ENCODE measurements at regions not wholly inside any gene's neighbourhood (a gene's known extent, or its start where the extent isn't known, plus 50 kb on each side); places are given as distances from the start of the nearest gene placed in this dataset.

- no peak for DNase-seq (ENCODE audit: low spot score)
These were observed 68.1 kb upstream of the BCOR start for GRCh38 chrX:40165861-40166260.

DNA sequence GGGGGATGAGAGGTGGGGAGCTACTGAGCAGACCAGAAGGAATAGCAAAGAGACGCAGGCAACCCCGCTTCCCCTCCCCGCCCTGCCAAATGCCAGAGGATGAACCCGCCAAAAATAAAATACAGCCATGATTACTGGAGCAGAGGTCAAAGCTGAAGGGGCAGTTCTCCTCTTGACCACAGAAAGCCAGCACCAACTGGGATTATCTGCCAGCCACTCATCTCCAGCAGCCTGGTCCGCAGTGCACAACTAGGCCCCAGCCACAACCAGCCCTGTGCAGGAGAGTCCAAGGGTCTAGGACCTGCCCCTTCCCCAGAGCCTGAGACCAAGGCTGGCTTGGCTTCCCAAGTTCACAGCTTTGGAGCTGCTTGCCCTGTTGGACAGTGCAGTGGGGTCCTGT lies 67.4 kb upstream of the BCOR start:
- no peak for DNase-seq (ENCODE audit: low spot score)

GRCh38 chrX:40164751-40165150 lies 67.0 kb upstream of the BCOR start:
- DNase-seq (ENCODE audit: low spot score), result no peak

DNA sequence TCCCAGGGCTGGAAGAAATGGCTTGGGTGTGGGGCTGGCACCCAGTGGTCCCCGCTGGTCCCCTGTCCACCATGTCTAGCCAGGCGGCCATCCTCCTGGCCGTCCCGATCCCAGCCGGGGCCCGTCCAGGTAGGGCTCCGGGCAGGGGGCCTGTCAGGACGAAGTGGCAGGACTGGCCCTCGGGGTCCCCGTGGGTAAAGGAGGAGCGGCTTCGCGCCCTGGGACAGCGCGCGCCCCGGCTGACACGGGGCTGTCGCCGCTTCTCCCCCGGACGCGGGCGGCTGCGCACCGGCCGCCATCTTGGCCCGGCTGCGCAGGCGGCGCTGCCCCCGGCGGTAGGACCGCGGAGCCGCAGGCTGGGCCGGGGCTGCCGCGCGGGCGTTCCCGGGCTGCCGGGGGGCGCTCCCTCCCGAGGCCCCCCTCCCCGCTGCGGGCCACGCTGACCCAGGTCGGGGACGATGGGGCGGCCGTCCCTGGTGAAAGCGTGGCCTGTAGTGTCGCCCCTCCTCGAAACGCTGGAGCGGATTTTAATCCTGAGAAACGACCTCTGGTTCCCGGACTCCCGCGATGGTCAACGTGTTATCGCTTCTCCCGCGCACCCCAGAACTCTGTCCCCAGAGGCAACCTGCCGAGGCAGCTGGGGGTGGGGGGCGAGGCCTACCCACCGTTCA lies 60.4 kb upstream of the BCOR start:
- DNase-seq (ENCODE audit: low spot score), result peak; percentile 79

- peak; percentile 51 for DNase-seq (ENCODE audit: low spot score)
These were observed 59.7 kb upstream of the BCOR start for GRCh38 chrX:40157228-40158035.

- DNase-seq (ENCODE audit: low spot score), result peak; percentile 74
These were observed 58.9 kb upstream of the BCOR start for GRCh38 chrX:40156470-40157227.

DNA sequence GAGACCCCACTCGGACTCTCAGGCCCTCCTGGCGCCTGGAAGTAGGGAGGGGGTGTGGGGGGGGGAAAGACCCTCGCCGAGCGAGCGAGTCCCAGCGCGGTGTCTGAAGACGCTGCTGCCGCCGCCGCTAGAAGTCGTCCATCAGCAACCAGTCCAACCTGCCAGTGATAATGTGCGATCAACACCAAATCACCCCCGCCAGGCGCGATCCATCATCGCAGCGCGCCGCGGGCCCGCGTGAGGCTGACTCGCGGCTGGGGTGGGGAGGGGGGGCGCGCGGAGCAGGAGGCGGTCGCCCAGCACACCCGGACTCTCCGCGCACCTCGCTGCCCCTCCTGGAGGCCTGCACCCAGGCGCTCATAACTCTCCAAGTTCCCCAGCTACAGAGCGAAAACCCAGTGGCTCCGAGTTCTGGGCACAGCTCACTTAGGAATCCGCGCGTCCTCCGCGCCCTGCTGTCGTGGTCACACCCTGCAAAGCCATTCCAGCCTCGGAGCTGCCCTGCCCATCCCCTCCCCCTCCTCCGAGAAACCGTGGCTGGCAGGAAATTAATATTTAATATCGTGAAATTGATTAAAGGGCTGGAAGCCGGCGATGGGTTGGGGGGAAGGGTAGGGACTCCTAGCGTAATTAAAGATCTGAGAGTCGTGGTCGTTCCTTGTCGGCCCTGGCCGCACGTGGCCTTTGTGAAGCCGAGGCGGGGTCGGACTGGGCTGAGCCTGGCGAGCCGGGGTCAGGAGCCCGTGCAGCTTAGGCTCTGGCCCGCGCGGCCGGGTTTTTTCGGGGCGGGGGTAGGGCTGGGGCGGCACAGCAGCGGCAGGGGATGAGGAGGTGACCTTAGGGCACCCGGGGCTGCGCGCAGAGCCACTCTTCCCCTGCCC lies 58.1 kb upstream of the BCOR start:
- peak; percentile 78 for DNase-seq (ENCODE audit: low spot score)

GRCh38 chrX:40154853-40155588 lies 57.3 kb upstream of the BCOR start:
- DNase-seq (ENCODE audit: low spot score), result peak; percentile 84

- DNase-seq (ENCODE audit: low spot score), result no peak
These were observed 56.6 kb upstream of the BCOR start for GRCh38 chrX:40154250-40154852.

DNA sequence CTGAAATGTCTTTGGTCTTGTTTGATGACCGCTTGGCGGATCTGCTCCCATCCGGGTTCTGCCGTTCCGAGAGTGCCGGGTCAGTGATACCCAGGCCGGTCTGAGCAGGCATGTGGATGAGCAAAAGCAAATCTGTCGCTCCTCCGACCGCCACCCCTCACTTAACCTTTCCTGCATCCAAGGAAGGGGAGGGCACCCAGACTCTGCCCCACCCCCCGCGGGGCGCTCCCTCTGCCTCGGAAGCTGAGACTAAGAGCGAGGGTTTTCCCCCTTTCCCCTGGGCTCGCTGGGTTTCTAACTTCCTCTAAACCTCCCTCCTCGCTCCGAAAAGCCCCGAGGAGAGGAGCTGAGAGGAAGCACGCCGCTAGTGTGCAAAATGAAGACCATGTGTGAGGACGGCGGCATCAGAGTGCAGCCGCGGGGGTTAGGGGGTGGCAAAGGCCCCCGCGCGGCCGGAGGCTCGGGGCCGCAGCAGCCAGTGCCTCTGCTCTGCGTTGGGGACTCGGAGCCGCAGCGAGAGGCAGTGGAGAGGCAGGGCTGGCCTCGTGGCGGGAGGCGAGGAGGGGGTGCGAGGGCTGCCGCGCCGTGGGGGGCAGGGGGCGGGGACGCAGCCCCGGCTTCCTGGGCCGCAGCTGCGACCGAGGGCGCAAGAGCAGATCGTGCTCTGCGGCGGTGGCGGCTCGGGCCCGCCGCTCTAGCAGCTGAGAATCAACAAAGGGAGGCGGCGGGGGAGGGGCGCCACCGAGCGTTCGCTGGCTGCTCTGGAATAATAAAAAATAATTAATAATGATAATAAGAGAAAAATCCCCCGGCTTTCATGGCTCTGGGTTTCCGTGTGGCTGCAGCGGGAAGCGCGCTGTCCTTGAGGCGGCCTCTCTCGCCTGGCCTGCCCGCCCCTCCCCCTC lies 55.8 kb upstream of the BCOR start:
- peak; percentile 78 for DNase-seq (ENCODE audit: low spot score)

DNA sequence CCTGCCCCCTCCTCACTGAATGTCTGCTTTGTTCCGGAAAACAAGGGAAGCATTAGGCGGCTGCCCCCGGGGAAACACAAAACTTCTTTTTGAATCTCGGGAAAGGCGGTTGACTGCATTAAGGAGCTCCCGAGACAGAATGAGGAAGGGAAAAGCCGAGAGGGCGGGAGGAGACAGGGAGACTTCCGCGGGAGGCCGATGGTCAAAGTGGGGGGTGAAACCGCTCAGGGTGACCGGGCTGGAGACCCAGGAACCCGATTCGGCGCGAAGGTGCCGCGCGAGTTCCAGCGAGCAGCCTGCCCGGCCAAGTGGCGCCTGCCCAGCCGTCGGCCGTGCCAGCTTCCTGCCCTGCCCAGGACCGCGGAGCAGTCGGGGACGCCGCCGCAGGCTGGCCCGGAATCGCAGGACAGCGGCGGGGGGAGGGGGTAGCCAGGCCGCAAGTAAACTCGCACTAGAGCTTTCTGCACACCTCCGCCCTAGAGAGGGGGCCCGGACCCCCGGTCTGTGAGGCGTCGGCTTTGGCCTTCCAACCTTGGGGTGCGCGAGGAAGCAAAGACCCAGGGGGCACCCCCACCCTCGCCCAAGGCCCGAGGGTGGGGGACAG lies 55.1 kb upstream of the BCOR start:
- DNase-seq (ENCODE audit: low spot score), result peak; percentile 61

- peak; percentile 69 for DNase-seq (ENCODE audit: low spot score)
These were observed 54.5 kb upstream of the BCOR start for GRCh38 chrX:40152173-40152711.

DNA sequence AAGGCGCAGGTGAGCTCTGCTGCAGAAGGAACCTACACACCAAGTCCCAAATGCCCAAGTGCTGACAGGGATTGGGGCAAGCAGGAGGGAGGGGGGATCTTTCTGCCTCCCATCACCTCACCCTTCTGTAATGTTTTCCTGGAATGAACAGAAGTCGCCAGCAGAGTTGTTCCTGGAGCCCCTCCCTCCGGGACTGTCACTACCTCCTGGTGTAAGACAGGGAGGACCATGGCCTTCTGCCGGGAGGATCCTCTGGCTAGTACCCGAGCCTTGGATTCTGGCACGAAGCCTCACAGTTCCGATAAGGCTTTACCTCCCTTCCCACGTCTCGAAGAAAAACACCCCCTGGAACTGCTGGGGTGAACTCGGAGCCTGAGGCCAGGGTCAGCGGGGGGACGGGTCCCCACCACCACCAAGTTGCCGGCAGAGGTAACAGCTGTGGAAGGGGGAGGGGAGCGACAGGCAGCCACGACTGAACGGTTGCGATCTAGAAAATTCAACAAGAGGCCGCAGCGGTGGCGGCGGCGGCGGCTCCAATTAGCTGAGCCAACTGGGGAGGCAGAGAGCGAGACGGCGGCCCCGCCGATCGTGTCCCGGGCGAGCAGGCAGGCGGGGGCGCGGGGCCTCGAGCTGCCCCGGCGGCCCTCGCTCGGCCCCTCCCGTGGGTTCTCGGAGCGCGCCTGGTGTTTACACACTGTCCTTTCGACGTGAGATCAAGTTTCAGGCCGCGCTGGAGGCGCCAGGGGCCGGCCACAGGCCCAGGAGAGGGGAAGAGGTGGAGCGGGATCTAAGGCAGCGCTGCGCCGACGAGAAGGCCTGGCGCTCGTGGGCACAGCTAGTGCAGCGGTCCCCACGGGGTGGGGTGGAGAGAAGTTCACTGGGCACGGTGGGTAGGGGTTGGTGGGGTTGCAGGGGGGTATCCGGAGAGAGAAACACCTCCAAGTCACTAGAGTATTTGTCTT lies 53.7 kb upstream of the BCOR start:
- DNase-seq (ENCODE audit: low spot score), result peak; percentile 77

DNA sequence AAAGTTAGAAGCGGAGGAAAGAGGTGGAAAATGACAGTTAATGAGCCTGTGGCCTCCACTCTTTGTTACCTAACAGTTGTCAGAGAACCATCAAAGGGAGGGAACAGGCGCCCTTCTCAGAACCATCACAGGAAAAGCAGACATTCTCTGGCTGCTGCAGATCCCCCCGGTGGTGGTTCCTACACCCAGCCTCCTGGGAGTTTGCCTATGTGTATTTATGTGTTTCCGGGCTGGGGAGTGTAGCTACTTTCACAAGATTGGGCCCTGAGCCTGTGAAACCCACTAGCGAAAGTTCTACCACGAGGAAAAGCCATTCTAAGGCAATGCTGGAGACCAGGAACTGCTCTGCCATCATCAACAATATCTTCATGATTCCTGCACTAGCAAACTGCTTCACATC lies 52.7 kb upstream of the BCOR start:
- DNase-seq (ENCODE audit: low spot score), result no peak

DNA sequence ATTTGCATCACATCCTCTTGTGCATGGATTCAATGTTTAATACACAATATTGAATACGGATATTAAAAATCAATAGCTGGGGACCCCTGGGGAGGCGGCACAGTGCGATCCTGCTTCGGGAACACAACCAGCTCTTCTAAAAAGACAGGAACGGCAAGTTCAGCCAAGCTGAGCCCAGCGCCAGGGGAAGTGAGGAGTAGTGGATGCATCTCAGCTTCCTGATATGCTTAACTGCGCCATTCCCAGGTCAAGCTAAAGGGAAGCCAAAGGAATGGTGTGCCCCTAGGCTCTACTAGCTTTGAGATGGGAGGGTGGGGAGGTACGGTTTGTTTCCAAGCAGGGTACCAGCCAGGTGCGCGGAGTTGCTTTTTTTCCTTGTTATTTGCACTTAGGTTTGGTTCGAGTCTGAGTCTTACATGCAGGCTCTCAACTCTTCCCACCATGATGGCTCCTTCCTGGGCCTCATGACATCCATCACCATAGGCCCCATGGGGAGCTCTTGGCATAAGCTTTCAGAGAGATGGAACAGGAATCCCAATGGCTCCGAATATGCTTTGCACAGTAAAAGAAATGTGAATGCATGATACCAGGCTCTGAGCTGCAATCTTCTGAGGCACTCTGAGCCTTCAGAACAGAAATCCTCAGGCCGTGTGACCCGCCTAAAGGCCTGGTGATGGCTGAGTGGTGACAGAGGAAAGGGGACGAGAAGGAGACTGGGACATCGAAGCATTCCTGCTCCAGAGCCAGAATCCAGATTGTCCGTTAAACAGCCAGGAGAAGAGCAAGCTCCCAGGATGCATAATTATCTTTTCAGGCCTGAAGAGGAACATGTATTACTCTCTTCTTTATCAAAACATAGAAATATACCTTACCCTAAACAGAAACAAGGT lies 51.8 kb upstream of the BCOR start:
- no peak for DNase-seq (ENCODE audit: low spot score)

DNA sequence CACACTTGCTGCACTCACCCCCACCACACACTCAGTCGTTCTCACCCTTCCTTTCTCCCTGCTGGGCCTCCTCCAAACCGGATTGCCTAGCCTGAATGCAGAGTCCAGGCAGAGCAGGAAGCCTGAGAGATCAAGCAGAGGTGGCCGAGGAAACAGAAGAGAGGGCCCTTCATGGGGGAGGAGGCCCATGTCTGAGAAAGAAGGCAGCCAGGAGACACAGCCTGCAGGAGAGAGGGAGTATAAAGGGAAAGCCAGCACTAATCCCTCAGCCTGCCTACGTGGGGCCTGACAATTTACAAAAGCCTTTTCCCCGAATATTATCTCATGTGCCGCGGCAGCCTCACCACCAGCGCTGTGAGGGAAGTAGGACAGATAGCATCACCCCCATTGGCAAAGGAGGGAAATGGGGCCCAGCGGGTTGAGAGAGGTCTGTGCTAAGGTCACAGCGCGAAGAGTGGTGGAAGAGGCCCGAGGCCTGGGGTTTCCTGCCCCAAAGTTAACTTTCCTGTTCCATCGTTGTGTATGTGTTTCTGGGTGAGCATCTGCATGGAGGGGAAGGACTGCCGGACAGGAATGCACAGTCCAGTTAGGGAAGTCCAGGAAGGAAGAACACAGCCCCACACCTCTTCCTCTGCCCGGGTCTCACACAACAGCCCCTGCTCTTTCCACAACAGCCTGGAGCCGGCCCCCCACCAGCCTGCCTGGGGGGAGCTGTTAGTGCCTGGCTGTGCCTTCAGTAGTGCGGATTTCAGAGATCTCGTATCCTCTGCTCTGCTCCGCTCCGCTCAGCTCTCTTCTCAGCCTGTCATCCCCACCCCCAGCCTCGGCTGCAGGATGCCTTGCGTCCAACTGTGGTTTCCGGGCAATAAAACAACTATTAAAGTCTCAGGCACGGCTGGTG lies 50.9 kb upstream of the BCOR start:
- DNase-seq (ENCODE audit: low spot score), result peak; percentile 62

Data from ecto neural progenitor cell (in vitro differentiated cells).